Activated CD8-positive, alpha-beta memory T cell treated with anti-CD3 and anti-CD28 coated beads, Interleukin-2, amount 10 ng/mL, durations not matched to agents 7 days and 5 days (primary cell): ENCODE measurements at regions not wholly inside any gene's neighbourhood (a gene's known extent, or its start where the extent isn't known, plus 50 kb on each side); places are given as distances from the start of the nearest gene placed in this dataset.

ENCODE experiments used
- ATAC-seq: fragments of 150-1000 bp; cut with Tn5 transposase; one replicate; pipeline ENCODE4 v1.10.0; 2021; ENCODE audit warnings: moderate library complexity
- CTCF ChIA-PET: fragments of 350-600 bp; sonication (Branson Sonifier 250); formaldehyde crosslinking; loops from one replicate; lab custom pipeline; 2021; ENCODE audit warnings: antibody characterized with exemption; lab: Charles Lee
- DNase-seq: peaks from one replicate; pipeline ENCODE4 v3.0.0-alpha.2; 2020
- H3K27ac Mint-ChIP-seq: one replicate; pipeline ENCODE4 v1.8.0; 2021; ENCODE audit warnings: mild to moderate bottlenecking, mixed read lengths
- H3K27me3 Mint-ChIP-seq: one replicate; pipeline ENCODE4 v1.8.0; 2021; ENCODE audit warnings: mixed read lengths
- H3K36me3 Mint-ChIP-seq: one replicate; pipeline ENCODE4 v1.8.0; 2021; ENCODE audit warnings: mild to moderate bottlenecking, mixed read lengths
- H3K4me1 Mint-ChIP-seq: one replicate; pipeline ENCODE4 v1.8.0; 2021; ENCODE audit warnings: mixed read lengths
- H3K4me3 Mint-ChIP-seq: one replicate; pipeline ENCODE4 v1.8.0; 2021; ENCODE audit warnings: mild to moderate bottlenecking, moderate library complexity, mixed read lengths
- H3K9me3 Mint-ChIP-seq: one replicate; pipeline ENCODE4 v1.8.0; 2022; ENCODE audit warnings: low read depth, mixed read lengths

- Mint-ChIP-seq H3K4me1 (peaks cover 7% of the 10 kb centered on the region), H3K4me3 (no peak overlapping the region), H3K36me3 (no peaks in the 10 kb centered on the region), H3K27ac (no peak overlapping the region), H3K9me3 (no peaks in the 10 kb centered on the region), H3K27me3 (peaks cover 8% of the 10 kb centered on the region)
- DNase-seq: no peak
- CTCF ChIA-PET: no interaction called here
- ATAC-seq: no peak
Observed at GRCh38 chr9:85421641-85422040, 320.1 kb downstream of the AGTPBP1 start.

GRCh38 chr9:85420750-85421149 is 321.0 kb downstream of the AGTPBP1 start:
- CTCF ChIA-PET: no interaction called here
- Mint-ChIP-seq H3K9me3 (no peaks in the 10 kb centered on the region), H3K27me3 (peaks cover 4% of the 10 kb centered on the region), H3K36me3 (no peaks in the 10 kb centered on the region), H3K4me1 (peaks cover 7% of the 10 kb centered on the region), H3K4me3 (no peak overlapping the region), H3K27ac (peak overlapping the region; percentile 59)
- no peak for ATAC-seq
- DNase-seq: no peak

GRCh38 chr9:85417674-85418073 is 324.1 kb downstream of the AGTPBP1 start:
- CTCF ChIA-PET: no interaction called here
- Mint-ChIP-seq H3K27ac (no peak overlapping the region), H3K36me3 (no peaks in the 10 kb centered on the region), H3K4me1 (peaks cover 7% of the 10 kb centered on the region), H3K27me3 (peaks cover 3% of the 10 kb centered on the region), H3K9me3 (no peaks in the 10 kb centered on the region), H3K4me3 (no peak overlapping the region)
- ATAC-seq (no peak), DNase-seq (no peak)

GRCh38 chr9:85416715-85417114 is 325.0 kb downstream of the AGTPBP1 start:
- no peak for DNase-seq
- no peak for ATAC-seq
- CTCF ChIA-PET: interaction anchor here (1.5 kb wide), 1 partner anchor 9 kb away, joined by 4 read pairs; no protein-coding TSS in a partner anchor

GRCh38 chr9:85414390-85414789 is 327.4 kb downstream of the AGTPBP1 start:
- H3K27me3 Mint-ChIP-seq: peaks cover 3% of the 10 kb centered on the region
- no peaks in the 10 kb centered on the region for H3K9me3 Mint-ChIP-seq
- no peak overlapping the region for H3K27ac Mint-ChIP-seq
- ATAC-seq: no peak
- CTCF ChIA-PET: no interaction called here
- no peak for DNase-seq
- no peak overlapping the region for H3K4me3 Mint-ChIP-seq
- no peaks in the 10 kb centered on the region for H3K36me3 Mint-ChIP-seq
- H3K4me1 Mint-ChIP-seq: no peaks in the 10 kb centered on the region

More at GRCh38 chr9:85416715-85417114, 325.0 kb downstream of the AGTPBP1 start:
- Mint-ChIP-seq H3K27me3 (peaks cover 3% of the 10 kb centered on the region), H3K36me3 (no peaks in the 10 kb centered on the region), H3K4me3 (no peak overlapping the region), H3K9me3 (no peaks in the 10 kb centered on the region), H3K4me1 (peaks cover 7% of the 10 kb centered on the region), H3K27ac (no peak overlapping the region)

- no peaks in the 10 kb centered on the region for H3K4me1 Mint-ChIP-seq
- CTCF ChIA-PET: no interaction called here
- no peak overlapping the region for H3K4me3 Mint-ChIP-seq
- no peak for DNase-seq
- H3K27me3 Mint-ChIP-seq: peaks cover 3% of the 10 kb centered on the region
- ATAC-seq: no peak
- H3K9me3 Mint-ChIP-seq: no peaks in the 10 kb centered on the region
- no peaks in the 10 kb centered on the region for H3K36me3 Mint-ChIP-seq
- H3K27ac Mint-ChIP-seq: no peak overlapping the region
Observed at GRCh38 chr9:85408494-85408893, 333.3 kb downstream of the AGTPBP1 start.

- ATAC-seq (no peak), DNase-seq (no peak)
- H3K9me3 Mint-ChIP-seq: no peaks in the 10 kb centered on the region
- H3K4me1 Mint-ChIP-seq: no peaks in the 10 kb centered on the region
- no peak overlapping the region for H3K27ac Mint-ChIP-seq
- H3K27me3 Mint-ChIP-seq: peaks cover 5% of the 10 kb centered on the region
- H3K4me3 Mint-ChIP-seq: no peak overlapping the region
- no peaks in the 10 kb centered on the region for H3K36me3 Mint-ChIP-seq
- CTCF ChIA-PET: no interaction called here
Observed at GRCh38 chr9:85405566-85405950, 336.2 kb downstream of the AGTPBP1 start.

GRCh38 chr9:85404911-85405565 is 336.7 kb downstream of the AGTPBP1 start:
- Mint-ChIP-seq H3K36me3 (no peaks in the 10 kb centered on the region), H3K4me3 (no peak overlapping the region), H3K27ac (no peak overlapping the region), H3K9me3 (no peaks in the 10 kb centered on the region), H3K4me1 (no peaks in the 10 kb centered on the region), H3K27me3 (peaks cover 5% of the 10 kb centered on the region)
- DNase-seq (no peak), ATAC-seq (no peak)
- CTCF ChIA-PET: interaction anchor here (1.2 kb wide), 1 partner anchor 20 kb away, joined by 3 read pairs; no protein-coding TSS in a partner anchor

GRCh38 chr9:85402551-85402950 is 339.2 kb downstream of the AGTPBP1 start:
- Mint-ChIP-seq H3K27me3 (peaks cover 5% of the 10 kb centered on the region), H3K4me3 (no peak overlapping the region), H3K4me1 (no peaks in the 10 kb centered on the region), H3K9me3 (no peaks in the 10 kb centered on the region), H3K27ac (no peak overlapping the region), H3K36me3 (no peaks in the 10 kb centered on the region)
- CTCF ChIA-PET: interaction anchor here (1.1 kb wide), 1 partner anchor 22 kb away, joined by 5 read pairs; no protein-coding TSS in a partner anchor
- no peak for ATAC-seq
- DNase-seq: no peak

- Mint-ChIP-seq H3K9me3 (no peaks in the 10 kb centered on the region), H3K27me3 (peaks cover 5% of the 10 kb centered on the region), H3K4me1 (no peaks in the 10 kb centered on the region), H3K27ac (no peak overlapping the region), H3K36me3 (no peaks in the 10 kb centered on the region), H3K4me3 (no peak overlapping the region)
- ATAC-seq: no peak
- no peak for DNase-seq
- CTCF ChIA-PET: interaction anchor here (1.1 kb wide), 1 partner anchor 23 kb away, joined by 5 read pairs; no protein-coding TSS in a partner anchor
Observed at GRCh38 chr9:85401998-85402397, 339.8 kb downstream of the AGTPBP1 start.

GRCh38 chr9:85397005-85397404 is 344.7 kb downstream of the AGTPBP1 start:
- ATAC-seq (no peak), DNase-seq (no peak)
- Mint-ChIP-seq H3K27ac (no peak overlapping the region), H3K27me3 (peaks cover 2% of the 10 kb centered on the region), H3K4me1 (no peaks in the 10 kb centered on the region), H3K4me3 (no peak overlapping the region), H3K36me3 (no peaks in the 10 kb centered on the region), H3K9me3 (no peaks in the 10 kb centered on the region)
- CTCF ChIA-PET: no interaction called here

- no peak for ATAC-seq
- no peak overlapping the region for H3K27ac Mint-ChIP-seq
- CTCF ChIA-PET: no interaction called here
- no peaks in the 10 kb centered on the region for H3K36me3 Mint-ChIP-seq
- no peaks in the 10 kb centered on the region for H3K4me1 Mint-ChIP-seq
- peaks cover 3% of the 10 kb centered on the region for H3K27me3 Mint-ChIP-seq
- H3K4me3 Mint-ChIP-seq: no peak overlapping the region
- H3K9me3 Mint-ChIP-seq: no peaks in the 10 kb centered on the region
- no peak for DNase-seq
Observed at GRCh38 chr9:85392260-85392659, 349.5 kb downstream of the AGTPBP1 start.

GRCh38 chr9:85377731-85378289 is 363.9 kb downstream of the AGTPBP1 start:
- Mint-ChIP-seq H3K27me3 (peaks cover 5% of the 10 kb centered on the region), H3K4me1 (no peaks in the 10 kb centered on the region), H3K4me3 (no peak overlapping the region), H3K9me3 (no peaks in the 10 kb centered on the region), H3K27ac (no peak overlapping the region), H3K36me3 (no peaks in the 10 kb centered on the region)
- CTCF ChIA-PET: no interaction called here
- DNase-seq (no peak), ATAC-seq (no peak)

- CTCF ChIA-PET: interaction anchor here (1.3 kb wide), 1 partner anchor 15 kb away, joined by 3 read pairs; no protein-coding TSS in a partner anchor
- Mint-ChIP-seq H3K9me3 (no peaks in the 10 kb centered on the region), H3K27ac (no peak overlapping the region), H3K4me1 (no peaks in the 10 kb centered on the region), H3K36me3 (no peaks in the 10 kb centered on the region), H3K27me3 (peaks cover 2% of the 10 kb centered on the region), H3K4me3 (no peak overlapping the region)
- ATAC-seq: no peak
- DNase-seq: no peak
Observed at GRCh38 chr9:85368781-85369180, 373.0 kb downstream of the AGTPBP1 start.
